Fibroblast of gingiva (primary cell): ENCODE measurements at regions not wholly inside any gene's neighbourhood (a gene's known extent, or its start where the extent isn't known, plus 50 kb on each side); places are given as distances from the start of the nearest gene placed in this dataset.
A peak's percentile ranks its signal among the peaks of the same experiment; 100 is the strongest.
"Not testable (repeated sequence)": the region's sequence is repeated elsewhere in the genome, so short reads cannot be mapped to it uniquely, and the experiment has no call there.

ENCODE experiments used
- DNase-seq: peaks from one replicate; pipeline ENCODE4 v3.0.0-alpha.2; 2011; ENCODE audit warnings: low read depth

DNA sequence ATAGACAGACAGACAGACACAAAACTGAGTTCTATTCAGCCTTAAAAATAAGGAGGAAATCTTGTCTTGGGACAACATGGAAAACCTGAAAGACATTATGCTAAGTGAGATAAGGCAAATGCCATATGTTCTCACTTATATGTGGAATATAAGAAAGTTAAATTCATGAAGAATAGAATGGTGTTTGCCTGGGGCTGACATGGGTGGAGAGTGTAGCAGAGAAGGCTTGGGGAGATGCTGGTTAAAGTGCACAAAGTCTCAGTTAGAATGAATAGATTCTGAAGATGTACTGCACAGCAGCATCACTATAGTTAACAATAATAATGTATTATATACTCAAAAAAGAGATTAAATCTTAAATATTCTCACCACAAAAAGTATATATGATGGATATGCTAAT, 355.5 kb downstream of the LRRIQ3 start:
- DNase-seq = no peak

DNA sequence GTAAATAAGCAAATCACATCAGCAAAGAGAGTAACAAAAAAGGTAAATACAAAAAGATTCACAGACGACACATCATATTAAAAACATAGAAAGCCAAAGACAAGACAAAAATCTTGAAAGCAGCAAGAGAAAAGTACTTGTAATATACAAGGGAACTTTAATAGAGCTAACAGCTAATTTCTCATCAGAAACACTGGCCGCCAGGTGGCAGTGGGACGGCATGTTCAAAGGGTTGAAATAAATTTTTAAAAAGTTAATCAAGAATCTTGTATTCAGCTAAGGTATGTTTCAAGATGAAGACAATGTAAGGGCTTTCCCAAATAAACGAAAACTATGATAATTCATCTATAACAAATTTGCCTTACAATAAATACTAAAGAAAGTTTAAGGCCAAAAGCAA, 358.1 kb downstream of the LRRIQ3 start:
- DNase-seq = no peak

DNA sequence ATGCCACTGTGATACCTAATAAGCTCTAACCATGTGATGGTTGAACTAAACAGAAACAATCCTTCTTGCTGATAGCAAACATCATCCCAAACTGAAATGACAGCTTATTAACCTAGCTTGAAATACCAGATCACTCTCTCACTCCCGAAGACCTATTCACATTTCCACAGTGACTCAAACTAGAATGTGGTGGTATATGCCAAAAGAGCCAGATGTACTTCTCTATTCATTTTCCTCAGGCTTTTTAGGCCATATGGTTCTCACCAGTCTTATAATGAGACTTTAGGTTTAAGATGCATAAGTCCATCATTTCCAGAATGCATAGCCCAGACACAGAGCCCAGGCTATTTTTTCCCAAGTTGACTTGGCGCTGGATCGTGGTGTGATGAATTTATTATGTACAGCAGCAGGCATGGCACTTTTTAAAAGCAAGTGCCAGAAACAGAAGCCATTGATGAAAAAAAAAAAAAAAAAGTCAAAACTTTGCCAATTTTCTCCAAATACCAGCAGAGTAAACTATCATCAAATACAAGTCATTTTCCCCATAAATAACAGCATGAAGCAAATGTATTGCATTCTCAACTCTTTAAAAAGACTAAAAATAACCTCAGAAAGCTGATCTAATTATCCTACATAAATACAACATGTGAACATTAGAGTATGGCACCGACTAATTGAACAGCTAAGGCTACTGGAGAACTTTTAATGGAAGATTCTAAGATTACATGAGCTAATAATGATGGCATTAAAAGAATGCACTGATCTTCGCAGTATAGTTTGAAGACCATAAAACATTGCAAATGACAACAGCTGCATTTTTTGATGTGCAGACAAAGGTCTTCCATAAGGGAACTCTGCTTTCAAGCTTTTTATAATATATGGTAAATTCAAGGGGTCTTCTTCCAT, 365.4 kb downstream of the LRRIQ3 start:
- DNase-seq = no peak

DNA sequence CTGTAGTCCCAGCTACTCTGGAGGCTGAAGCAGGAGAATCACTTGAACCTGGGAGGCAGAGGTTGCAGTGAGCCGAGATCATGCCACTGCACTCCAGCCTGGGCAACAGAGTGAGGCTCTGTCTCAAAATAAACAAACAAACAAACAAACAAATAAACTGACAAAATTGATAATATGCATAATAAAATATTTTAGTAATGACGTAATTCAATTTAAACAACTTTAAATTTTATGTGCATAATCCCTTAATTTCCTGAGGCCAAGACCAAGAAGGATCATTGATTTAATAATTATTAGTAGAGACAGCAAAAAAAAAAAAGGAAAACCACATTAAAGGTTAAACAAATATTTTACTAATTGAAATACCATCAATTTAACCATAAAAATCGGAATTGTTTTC, 370.7 kb downstream of the LRRIQ3 start:
- not testable (repeated sequence) for DNase-seq

DNA sequence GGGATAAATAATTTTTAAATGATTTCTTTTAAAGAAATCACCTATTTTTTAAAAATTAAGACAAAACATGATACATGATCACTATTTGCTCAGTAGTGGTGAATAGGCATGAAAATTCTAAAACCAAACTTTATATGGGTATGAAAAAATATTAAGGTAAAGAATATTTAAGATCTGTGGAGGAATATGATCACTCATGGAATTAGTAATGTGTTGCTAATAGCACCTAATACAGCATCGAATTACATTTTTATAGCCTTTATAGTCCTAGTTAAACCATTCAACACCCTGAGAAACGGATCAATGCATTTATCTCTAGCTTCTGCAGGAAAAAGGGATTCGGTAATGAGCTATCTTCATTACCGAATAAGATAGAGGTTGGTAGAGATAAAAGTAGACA, 373.9 kb downstream of the LRRIQ3 start:
- DNase-seq = no peak

DNA sequence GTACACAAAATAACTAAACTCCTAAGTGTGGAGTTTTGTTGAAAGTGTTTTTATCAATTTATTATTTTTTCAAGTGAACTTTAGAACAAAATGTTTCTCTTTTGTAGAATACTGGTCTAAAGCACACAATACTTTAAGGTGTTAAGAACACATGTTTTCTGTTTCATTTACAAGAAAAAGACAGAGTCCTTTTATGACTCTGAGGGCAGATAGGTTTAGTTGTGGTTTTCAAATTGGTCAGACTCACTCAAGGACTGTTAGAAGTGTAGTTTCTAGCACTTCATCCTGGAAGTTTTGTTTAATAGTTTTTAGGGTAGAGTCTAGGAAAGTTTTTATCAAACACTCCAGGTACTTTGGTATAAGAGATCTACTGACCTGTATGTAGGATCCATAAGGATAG, 376.5 kb downstream of the LRRIQ3 start:
- DNase-seq = no peak

DNA sequence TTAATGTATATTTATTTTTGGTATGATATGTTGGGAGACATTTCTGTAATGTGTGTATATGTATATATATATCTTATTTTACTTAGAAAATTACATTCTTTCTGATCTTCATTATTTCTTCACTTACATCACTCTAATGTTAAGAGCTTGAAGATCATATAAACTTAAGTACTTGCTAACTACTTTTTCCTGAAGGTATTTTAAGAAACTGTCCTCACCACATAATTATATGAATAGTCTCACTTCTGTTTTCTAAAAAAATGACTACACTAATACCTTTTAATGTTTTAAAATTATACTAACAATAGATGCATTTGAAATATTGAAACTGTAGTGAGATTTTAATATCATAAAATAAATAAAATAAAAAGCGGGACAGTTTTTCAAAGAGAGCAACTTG, 377.1 kb downstream of the LRRIQ3 start:
- DNase-seq = no peak

DNA sequence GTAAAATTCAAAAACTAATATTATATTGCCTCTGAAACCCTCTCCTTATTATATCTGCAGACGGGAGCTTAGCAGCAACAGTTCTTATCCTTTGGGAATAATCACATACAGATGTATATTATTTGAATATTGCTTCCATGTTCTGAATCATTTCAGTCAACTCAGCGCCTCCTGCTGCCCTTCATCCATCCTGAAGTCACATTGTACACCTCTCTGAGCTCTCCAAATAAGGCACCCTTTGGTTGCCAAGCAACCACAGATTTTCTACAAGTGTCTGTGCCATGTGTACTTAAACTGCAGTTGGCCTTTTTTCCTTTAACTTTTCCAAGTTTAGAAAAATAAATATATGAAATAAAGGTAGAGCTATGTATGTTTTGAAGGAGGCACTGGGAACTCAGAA, 384.3 kb downstream of the LRRIQ3 start:
- DNase-seq = no peak

DNA sequence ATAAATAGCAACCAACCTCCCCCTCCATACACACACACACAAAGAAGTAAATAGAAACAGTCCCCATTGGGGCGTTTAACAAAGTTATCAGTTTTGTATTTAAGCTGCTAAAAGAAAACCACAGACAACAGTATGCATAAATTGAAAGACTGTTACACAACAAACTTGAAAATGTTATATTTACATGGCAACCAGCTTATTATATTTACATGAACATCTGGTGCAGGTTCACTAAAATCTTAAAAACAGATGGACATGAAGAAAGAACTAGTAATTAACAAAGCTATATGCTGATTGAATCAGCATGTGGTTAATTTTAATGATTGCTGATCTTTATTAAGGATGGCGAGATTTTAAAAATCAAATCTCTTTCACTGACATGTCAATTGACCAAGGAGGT, 384.7 kb downstream of the LRRIQ3 start:
- DNase-seq = no peak

DNA sequence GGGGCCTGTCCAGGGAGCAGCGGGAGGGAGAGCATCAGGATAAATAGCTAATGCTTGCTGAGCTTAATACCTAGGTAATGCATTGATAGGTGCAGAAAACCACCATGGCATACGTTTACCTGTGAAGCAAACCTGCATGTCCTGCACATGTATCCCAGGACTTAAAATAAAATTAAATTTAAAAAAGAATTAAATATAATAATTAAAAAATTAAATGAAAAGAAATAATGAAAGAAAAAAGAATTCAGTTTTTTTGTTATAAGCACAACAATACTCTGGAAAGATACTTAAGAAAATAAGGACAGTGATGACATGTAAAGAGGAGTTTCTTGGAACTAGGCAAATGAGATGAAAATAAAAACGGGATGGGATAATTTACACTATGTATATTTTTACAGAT, 386.2 kb downstream of the LRRIQ3 start:
- DNase-seq = no peak

DNA sequence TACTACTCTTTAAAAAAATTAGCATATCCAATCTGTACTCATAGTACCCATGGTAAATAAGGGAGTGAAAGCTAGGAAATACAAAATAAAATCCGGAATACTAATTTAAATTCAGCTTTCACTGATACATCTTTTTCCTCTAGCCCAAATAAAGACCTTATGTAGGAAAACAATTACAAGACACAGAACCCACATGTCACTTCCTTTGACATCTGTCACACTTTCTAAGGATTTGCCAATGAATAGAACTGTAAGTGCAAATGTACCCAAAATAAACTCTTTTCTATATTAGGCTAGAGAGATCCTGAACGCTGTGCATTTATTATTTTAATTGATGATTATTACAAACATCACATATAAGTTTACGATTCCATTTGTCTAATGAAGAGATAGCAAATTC, 393.0 kb downstream of the LRRIQ3 start:
- no peak for DNase-seq

DNA sequence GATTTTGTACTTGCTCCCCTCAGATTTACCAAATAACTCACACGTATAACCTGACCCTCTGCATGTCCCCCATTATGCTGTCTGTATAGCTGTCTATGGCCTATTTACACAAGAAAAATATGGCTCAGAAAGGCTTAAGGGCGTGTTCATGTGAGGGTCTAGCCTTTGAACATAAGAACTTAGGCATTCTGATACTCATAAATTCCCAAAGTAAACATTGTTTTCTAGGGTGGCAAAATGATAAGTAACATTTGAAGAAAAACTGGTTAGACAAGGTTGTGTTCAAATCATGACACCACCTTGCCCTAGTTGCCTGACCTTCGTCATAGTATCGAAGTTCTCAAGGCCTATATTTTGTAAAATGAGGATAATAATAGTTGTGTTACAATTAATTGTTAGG, 394.6 kb downstream of the LRRIQ3 start:
- DNase-seq = no peak

DNA sequence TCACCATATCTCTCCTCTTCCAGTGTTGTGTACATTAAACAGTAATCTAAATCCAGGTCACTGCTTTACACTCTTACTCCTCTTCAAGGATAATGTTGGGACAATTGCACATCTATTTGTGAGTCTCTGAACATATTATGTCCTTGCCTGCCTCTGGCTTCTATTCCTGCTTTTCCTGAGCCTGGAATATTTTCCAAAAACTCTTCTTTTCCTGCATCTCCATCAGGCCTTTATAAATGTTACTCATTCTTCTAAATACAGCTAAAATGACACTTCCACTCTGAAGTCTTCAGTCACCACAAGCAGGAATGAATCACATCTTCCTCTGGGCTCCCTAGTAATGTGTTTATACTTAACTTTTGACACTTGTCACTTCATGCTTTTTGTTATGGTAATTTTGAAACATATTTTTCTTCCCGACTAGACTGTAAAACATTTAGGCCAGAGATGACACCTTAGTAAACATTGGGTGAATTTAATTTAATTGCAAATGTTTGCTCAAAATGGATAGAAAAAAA, 396.0 kb downstream of the LRRIQ3 start:
- no peak for DNase-seq

DNA sequence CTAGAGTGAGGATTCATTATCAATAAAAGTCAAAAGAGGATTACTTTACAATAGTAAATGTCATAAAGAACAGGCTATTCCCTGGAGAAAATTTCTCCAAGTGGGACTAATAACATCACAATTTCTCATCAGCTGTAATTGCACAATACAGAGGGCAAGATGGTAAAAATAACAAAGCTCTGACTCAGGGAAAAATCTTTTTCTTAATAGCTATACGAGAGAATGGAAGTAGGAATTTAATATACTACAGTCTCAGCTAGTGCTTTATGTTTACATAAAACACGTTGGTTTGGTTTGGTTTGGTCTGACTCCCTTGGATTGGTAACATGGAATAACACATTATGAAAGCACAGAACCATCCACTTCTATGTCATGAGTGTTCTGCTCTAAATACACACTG, 397.6 kb downstream of the LRRIQ3 start:
- peak; percentile 72 for DNase-seq

DNA sequence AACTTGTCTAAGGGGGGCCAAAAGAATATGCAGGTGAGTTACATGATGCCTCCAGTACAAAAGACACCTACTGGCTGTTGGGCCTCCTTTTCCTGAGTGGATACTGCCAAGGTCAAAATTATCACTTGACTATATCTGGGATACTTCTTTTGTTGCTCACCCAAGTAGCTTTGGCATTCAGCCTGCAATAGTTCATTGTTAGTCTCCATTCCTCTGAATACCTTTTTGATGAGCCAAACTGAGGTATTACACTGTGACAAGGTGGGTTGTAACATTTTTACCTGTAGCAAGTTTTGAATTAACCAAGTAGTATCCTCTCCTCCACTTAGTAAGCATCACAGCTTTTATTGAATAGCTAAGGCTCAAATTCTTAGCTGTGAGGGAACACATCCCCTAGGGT, 408.0 kb downstream of the LRRIQ3 start:
- no peak for DNase-seq

DNA sequence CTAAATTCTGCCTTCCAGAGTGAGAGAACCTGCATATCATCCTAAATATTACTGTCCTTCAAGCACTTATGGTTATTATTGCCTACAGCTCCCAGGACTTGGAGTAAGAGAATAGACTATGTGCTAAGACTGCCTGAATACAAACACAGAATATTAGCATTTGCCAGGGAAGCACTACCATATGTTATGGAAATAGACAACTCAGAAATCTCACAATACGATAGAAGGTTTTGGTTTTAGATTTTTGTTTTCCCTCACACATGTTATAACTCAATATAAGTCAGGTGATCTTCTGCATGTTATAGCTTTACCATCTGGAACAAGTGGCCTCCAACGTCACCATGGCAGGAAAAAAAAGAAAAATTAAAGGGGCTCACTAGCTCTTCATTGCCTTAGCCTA, 413.9 kb downstream of the LRRIQ3 start:
- no peak for DNase-seq

DNA sequence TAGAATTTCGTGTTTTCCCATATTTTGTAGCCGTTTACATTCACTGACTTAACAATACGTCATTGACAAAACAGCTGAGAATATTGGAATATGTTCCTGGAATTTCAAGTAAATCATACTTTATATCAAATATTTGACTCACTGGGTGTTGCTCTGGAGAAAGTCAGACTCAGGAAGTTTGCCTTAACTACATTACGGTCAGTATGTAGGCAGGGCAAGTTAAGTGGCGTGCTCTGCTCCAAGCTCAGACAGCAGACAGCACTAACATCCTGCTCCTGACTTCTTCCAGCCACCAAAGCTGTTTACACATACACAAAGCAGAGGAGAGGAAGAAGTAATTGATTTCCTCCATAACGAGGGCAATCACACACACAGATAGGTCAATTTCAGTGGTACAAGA, 414.6 kb downstream of the LRRIQ3 start:
- DNase-seq = no peak

DNA sequence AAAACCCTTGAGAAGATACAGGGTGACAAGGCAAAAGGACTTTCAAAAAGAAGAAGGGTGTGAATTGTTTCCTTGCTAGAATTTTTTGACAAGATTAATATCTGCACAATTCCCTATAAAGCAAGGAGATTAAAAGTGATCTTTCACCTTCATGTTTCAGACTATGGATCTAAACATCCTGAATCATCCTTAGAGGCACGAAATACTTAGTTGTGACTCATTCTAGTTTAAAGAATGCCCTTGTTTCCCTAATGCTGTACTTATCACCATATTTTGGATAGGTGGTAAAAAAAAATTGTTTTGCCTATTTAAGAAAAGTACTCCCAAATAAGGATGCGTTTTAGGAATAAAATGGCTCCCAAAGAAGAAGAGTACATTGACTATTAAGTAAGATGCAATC, 415.1 kb downstream of the LRRIQ3 start:
- no peak for DNase-seq

DNA sequence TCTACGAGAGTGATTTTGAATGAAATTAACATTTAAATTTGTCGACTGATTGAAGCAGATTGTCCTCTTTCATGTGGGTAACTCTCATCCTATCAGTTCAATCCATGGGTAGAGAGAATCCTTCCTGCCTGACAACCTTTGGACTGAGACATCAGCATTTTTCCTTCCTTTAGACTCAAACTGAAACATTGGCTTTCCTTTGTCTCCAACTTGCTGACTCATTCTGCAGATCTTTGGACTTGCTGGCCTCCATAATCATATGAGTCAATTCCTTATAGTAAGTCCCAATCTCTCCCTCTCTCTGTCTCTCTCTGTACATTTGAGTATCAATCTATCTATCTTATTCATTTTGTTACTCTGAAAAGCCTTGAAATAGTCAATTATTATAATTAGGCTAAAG, 416.7 kb downstream of the LRRIQ3 start:
- no peak for DNase-seq

DNA sequence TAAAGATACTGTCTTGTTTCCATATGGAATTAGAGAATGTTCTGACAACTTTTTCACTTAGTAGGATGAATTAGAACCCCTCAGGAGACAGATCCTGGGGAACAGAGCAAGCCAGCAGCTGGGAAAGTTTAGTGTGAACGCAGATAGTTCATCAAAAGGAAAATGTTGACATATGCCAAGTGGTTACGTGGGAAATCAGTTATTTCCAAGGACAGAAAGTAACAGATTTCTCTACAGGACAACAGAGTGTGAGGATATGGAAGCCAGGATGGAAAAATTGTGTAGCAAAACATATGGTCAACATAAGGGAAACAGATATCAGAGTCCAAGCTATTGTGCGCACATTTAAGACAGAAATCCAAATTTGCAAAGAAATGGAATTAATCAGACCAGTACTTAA, 419.5 kb downstream of the LRRIQ3 start:
- no peak for DNase-seq

DNA sequence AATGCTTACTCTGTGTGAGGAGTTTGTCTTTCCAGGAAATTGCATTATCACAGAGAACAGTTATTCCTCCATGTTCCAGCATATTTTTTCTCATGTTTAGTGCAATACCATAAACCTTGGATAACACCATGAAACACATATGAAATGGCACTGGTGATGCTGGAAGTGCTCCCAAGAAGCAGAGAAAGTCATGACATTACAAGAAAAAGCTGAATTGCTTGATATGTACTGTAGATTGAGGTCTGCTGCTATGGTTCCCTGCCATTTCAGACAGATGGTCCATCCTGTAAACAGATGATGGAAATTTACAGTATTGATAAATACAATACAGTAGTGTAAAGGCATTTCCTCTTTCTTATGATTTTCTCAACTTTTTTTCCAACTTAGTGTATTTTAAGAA, 422.1 kb downstream of the LRRIQ3 start:
- DNase-seq = no peak

DNA sequence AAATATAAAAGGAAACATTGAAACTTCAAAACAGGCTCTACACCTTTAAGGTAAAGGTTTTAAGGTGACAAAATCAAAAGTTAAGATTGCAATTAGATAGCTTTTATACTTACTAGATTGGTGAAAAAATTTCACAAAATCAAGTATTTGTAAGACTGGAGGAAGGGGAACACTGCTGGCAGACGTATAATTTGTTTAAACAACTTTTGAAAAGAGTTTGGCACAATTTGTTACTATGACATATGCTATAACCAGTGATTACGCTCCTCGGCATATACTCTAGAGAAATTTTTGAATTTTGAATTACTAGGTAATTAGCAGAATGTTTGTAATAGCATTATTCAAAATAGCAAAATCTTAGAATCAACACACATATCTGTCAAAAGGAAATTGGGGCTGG, 425.0 kb downstream of the LRRIQ3 start:
- DNase-seq = no peak

DNA sequence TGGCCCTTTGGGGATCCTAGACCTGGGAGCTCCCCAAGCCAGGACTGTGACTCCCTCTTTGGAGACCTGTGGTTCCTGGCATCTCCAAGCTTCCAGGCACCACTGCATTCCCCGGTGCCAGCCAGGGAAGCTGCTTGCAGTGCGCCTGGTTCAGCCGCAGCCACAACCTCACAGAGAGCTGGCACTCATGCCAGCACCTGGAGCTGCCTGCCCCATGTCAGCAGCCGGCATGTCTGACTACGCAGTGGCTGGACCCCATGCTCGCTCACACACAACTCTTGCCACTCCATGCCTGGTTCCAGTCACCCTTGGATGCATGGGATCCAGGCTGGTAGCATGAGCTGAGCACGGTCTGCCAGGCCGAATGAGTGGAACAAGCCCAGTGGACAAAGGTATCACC, 426.6 kb downstream of the LRRIQ3 start:
- DNase-seq = no peak
